HCEC 1CT (cell line): ENCODE measurements at regions not wholly inside any gene's neighbourhood (a gene's known extent, or its start where the extent isn't known, plus 50 kb on each side); places are given as distances from the start of the nearest gene placed in this dataset.

ENCODE experiments used
- DNase-seq: peaks from one replicate; pipeline ENCODE4 v3.0.0-alpha.2; 2017

DNA sequence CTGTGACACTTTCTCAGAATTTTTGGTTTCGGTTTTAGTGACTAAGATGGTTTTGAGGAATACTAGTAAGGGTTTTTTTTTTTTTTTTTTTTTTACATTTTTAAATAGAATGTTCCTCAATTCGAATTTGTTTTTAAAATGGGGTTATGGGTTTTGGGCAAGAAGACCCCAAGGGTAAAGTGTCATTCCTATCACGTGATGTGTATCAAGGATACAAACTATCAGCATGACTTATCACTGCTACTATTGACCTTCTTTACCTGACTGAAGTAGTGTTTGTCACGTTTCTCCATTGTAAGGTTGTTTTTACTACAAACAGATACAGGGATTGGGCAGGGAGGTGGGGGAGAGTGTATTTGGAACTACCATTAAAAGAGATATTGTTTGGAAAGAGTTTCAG, 781.1 kb upstream of the ADGRL4 start:
- no peak for DNase-seq

DNA sequence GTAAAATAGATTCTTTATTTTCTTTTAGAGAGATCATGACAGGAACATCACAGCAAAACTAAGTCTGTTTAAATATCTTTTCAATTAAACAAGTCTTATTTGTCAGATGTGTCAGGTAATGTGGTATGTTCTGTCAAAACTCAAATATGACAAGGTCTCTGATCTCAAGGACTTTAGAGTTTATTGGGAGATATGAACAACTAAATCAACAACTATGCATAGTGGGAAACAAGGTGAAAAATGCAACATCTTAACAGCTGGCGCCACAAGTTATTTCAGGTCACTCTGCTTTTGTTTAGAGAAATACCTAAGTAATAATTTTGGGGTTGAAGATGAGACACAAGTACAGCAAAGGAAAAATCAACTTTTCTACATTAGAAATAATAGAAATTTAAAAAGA, 779.4 kb upstream of the ADGRL4 start:
- no peak for DNase-seq

DNA sequence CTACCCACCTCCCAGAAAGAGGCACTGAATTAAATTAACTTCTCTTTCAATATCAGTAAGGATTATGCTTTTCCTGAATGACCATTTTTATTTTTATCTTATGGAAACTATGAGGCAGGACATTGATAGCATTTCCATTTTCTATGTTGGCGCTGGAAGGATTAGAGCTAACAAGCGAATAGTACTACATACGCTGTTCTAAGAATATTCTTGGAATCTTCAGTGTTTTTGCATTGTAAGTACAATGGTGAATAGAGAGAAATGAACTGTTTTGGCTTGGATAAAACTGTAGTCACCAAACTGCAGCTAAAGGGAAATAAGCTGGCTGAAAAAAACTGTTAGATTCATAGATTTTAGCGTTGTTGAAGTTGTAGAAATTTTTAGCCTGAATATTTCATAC, 779.0 kb upstream of the ADGRL4 start:
- no peak for DNase-seq

DNA sequence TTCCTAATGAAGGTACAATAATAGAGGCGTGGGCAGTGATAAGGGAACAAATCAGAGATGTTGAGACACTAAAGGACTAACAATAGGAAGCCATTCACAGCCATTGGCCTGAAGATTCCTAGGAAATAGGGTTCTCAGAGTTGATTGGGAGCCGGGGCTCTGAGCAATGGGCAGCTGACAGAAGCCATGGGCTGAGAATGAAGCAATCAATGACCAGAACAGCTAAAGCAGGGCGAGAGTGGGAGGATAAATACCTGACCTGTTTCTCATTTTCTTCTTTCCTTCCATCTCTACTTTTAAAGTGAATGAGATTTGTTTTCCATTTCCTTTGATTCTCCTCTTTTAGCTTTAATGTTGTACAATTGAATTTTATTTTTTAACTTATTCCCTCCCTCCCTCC, 774.7 kb upstream of the ADGRL4 start:
- DNase-seq = no peak

DNA sequence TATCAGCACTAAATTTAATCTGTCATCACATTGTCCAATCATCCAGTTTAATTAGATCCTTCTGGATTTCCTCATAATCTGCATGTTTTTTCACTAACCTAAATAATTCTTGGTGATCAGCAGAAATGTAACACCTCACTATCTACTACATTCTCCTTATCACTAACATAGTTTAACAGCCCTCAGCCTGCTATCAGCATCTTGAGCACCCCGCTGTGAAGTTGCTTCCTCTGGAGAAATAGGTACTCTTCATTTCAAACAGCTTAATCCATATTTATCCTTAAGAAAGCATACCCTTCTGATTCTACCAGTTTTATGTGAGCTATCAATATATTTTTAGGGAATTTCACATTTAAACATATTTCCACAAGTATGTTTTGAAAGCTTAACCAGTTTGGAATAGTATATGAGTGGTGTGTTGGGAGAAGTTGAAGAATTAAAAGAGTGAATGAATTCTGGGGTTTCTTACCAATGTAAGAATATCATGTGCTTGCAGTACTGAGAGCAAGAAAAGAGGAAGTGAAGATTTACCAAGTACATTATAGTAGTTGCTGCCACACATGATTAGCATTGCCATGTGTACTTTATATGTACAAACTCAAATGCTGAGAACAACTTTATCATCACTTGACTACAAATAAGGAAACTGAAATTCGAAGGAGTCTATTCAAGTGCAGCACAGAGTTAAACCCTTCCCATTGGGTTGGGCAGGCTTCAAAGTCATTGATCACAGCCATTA, 771.1 kb upstream of the ADGRL4 start:
- no peak for DNase-seq

DNA sequence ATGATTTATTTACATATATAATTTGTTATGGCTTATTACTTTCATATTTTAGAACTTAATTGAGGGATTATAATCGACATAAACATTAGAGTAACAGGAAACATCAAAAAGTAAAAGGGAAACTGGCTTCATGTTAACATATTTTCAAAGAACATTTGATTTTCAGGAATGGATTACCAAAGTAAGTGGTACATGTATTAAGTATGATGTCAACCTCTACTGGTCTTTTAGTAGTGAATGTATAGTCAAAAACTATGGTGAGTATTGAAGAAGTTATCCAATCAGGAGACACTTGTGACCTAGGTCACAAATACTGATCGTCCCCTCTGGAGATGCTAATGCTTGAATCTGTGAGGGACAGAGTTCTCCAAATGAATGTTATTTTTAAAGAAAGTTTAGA, 768.9 kb upstream of the ADGRL4 start:
- DNase-seq = no peak

DNA sequence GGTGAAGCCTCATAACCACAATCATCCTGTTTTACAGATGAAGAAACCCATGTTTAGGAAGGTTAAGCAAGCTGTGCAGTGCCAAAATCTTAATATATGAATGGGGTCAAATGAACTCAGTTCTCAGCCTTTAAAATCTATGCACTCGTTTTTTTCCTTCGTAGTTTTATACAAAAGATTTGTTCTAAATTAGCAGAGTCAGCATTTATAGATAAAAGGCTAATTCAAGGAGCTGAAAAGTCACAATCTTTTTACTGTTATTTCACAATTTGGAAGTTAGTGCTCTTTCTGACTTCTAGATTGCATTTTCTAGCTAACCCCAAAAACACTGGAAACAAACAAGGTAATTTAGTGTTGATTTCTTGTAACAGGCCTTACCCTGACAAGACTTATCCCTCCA, 766.9 kb upstream of the ADGRL4 start:
- no peak for DNase-seq

DNA sequence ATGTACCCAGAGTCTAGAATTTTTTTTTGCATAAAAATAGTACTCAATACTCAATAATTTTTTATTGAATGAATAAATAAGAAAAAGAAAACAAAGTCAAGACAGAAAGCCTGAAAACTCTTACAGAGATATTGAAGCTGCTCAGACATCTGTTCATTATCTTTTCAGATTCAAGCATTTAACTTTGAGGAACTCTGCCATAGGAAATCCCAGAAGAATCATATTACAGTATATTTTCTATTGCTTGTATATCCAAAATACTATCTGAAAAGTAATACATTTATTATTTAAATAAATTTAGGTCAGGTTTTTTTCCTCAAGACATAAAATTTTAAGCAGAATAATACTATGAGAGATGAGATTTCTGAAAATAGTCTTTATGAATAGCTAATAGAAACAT, 755.9 kb upstream of the ADGRL4 start:
- DNase-seq = no peak

DNA sequence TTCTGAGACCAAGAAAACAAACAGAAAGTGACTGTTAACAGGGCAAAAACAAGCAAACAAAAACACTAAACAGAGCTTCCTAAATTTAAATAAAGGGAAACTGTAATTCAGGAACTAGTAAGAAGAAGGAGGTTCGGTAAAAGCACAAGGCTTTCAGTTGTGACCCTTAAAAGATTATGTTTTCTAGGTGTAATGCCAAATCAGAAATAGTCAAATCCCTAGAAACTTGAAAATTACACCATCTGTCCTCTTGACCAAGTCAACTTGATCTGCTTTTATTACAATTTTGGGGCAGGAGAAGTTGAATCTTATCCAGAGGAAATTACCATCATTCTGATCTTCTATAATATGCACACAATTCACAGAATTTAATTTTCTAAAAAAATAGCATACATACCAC, 754.0 kb upstream of the ADGRL4 start:
- DNase-seq = no peak

DNA sequence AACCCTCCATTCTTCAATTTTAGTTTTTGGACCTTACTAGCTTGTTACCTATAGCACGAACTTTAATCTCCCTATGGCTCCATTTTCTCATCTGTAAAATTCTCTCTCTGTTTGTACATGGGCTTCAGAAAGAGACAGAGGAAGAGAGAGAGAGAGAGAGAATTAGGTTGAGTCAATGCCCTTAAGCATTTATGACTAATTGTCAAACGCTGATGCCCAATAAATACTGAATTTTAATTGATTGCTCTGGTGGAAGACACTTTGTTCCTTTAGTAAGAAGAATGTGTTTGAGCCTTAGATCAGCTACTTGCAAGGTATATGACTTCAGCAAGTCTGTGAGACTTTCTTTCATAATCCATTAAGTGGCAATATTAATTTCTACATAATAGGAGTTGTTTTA, 743.1 kb upstream of the ADGRL4 start:
- DNase-seq = no peak

DNA sequence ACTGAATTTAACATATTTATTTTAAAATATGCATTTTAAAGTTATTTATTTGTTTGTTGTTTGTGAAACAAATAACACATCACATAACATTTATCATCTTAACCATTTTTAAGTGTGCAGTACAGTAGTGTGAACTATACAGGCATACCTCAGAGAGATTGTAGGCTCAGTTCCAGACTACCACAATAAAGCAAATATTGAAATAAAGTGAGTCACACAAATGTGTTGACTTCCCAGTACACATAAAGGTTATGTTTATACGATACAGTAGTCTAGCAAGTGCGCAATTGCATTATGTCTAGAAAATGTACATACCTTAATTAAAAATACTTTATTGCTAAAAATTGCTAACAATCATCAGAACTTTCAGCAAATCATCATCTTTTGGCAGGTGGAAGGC, 739.4 kb upstream of the ADGRL4 start:
- DNase-seq = no peak

DNA sequence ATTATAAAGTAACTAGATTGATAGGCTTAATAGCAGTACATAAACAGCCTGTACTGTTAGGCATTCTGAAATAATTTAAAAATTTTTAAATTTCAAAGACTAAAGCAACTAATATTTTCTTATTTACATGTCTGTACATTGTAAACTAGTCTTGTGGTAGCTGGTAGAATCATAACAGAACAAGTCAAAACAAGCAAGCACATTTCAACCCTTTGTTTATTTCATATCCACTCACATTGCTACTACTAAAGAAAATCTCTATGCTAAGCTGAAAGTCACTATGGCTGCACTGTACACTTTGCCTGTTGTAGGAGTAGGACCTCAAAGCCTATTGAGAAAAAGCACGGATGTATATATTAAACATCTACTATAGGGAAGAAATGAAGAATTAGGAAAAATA, 738.2 kb upstream of the ADGRL4 start:
- DNase-seq = no peak

DNA sequence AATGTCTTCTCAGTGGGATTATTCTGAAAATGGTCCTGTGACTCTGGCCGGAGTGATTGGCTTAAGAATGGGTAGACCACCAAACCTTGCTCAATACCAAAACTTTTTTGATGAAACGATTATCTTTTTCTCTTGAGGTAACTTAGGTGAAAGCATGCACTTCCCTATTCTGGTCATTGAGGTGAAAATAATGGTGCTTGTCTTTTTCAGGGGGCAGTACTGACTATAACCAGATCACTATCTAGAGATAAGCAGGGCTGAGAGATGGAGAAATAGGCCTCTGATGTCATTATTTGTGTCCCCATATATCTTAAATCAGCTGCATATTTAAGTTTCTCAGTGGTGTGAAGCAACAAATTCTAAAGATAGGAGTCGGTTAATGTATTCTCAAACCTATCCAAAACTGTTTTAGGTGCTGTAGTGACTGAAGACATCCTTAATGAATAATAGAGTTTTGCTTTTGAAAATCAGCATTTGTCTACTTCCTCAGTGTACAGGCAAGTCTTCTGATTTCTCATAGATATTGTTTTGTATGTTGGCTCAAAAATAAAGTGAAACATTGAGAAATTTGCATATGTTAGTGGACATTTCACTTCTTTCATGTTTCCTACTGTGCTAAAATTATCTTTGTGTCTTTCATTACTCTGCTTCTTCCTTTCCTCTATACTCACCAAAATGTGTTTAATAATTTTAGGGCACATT, 735.3 kb upstream of the ADGRL4 start:
- no peak for DNase-seq

DNA sequence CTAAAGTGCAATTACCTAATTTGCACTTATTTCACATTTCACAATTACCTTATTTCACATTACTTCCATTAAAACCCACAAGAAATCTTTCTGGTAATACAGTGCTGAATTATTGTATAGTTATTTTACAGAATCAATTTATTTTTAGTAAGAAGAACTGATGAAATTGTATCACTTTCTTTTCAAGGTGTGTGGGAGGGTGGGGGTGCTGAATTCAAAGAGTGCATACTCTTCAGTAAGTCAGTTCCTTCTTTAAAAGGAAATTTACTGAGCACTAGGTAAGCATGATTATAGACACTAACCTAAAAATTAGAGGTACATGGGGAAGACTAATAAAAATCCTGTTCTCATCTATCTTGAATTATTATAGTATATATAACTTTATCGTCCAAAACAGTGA, 731.6 kb upstream of the ADGRL4 start:
- DNase-seq = no peak

DNA sequence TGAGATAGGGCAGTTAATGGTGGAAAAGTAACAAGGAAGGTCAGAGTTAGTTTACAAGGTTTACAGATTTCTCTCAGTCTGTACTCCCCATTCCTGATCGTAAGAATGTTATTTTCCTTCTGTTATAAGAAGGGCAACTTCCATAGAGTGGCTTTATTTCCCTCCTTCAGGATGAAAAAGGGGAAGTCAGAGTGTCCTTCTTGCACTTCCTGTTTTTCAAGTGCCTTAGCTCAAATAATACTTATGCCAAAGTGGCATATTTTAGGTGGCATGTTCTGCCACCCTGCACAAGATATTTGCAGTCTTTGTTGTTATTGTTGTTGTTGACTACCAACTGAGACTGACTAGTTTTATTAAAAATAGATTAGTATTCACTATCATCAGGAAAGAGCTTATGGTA, 730.7 kb upstream of the ADGRL4 start:
- no peak for DNase-seq

DNA sequence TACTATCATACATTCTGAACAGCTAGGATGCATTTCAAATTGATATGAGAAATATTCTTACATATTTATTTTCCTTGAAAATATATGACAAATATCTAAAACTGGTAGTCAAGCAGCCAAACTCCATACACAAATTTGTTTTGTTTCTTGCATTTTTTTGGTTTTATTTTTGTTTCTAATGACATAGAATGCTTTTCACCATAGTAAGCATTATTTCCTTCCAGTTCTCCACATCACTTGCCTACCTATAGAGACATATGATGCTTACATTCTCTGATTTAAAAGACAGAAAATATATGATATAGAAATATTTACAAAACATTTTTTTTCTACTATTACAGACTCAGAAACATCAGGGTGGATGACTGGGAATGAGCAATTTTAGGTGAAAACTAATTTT, 726.4 kb upstream of the ADGRL4 start:
- DNase-seq = no peak

DNA sequence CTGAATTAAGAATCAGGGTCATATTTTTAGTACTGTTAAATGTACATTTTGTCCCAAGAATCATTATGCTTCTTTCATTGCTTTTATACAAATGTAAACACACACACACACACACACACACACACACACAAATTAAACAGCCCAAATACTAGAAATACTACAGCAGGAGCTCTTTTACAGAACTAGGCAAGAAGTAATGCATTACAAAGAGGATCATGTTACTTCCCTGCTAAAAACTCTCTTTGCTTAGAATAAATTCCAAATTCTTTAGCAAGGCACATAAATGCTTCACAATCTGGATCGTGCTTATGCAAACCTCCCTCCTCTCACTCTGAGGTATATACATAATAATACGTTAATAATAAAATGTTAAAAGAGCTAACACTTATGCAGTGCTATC, 720.4 kb upstream of the ADGRL4 start:
- DNase-seq = no peak

DNA sequence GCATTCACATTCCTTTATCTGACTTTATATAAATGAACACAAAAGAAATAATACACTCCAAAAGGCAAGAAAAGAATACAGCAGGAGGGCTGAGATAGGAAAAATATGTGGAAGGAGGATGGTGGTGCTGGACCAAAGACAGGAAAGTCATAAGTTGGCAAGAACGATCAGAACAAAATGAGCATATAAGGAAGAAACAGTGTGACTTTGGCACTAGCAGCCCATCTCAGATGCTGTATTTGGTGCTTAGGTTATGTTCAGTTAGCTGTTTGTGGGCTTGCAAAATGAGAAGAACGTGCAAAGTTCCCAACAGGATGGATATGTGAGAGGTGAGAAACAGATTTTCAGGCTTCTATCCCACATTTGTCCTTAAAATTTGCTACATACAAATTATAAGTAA, 719.8 kb upstream of the ADGRL4 start:
- DNase-seq = no peak

DNA sequence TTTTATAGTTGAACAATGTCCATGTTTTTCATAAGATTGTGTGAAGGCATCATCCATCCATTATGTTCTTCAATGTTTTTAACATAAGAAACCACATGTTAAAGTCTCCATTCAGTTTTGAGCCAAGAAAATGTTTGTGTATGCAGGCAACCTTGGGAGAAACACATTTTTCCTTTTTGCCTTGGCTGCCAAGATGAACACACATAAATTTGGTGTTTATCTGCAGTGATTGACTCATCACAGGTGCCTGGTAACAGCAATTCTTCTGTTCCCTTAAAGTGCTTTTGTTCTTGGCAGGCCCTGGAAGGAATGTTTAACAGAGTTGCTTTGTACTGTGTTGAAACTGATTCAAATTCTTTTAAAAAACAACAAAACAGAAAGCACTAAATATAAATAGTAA, 709.9 kb upstream of the ADGRL4 start:
- DNase-seq = no peak

DNA sequence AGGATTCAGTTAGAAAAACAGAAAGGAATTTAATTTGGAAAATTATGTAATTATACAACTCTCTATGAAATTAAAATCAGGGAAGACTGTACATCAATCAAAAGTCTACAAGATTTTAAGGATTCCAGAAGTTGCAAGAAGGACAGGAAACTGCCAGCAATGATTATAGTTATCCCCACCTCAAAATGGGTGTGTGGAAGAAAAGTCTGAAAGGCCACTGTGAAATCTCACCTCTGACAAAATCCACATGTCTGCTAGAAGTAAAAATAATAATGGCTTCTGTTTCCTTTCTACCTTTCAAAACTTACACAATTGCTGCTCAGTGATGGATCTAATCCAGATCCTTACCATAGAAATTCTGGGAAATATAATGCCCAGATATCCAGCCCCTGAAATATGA, 708.1 kb upstream of the ADGRL4 start:
- DNase-seq = no peak

DNA sequence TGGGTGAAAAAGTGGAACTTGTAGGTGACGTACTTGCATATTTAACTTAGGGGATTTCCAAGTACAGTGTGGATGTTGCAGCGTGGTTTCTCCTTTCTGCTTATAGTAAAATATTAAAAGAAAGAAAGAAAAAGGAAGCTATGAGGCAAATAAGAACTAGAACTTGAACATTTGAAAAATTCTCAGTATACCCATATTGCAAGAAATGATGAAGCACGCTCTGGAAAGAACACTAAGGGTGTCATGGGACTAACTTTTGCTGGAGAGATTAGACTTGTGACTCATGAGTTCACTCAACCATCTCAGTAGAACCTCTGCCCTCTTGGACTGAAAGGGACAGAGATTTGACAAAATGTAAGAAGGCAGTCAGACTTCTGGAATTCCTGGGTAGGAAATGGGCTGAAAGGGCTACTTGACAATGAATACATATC, 704.5 kb upstream of the ADGRL4 start:
- peak; percentile 17 for DNase-seq

DNA sequence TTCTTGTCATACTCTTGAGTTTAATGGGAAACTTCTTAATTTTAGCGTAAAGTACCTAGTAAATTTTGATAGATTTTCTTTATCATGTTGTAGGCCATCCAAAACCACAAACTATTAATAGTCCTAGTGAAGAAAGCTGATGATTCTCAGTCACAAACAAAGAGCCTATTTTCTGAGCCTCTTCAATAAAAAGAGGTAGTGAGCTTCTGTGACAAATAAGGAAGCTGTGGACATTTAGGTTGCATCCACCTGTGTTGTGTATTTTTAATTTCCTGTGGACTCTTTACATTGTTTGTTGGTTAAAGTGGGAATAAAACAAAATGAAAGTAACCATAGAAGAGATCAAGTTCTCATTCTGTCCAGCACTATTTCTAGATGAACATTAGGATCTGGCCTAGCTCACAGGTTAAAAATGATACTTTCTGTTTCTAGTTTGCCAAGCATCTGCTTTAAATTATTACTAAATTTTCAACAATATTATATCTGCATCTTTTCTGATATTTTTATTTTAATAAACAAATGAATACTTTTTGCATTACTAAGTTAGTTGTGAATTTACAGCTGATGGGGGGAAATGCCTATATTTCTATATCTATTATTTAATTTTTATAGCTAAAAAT, 702.2 kb upstream of the ADGRL4 start:
- DNase-seq = no peak

DNA sequence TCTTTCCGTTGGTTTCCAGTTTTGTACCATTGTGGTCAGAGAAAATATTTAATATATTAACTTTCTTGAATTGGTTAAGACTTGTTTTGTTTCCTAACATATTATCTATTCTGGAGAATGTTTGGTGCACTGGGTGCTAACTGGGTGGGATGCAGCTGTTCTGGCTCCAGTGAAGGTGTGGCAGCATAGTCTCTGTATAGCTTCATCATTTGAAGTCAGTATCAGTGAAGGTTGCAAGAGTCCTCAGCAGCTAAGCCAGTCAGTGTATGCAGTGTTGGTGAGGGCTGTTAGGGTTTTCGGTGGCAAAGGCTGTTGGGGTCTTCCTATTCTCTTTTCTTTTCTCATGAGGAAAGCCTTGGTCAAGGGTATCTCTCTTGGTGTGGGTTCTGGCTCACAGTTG, 698.7 kb upstream of the ADGRL4 start:
- no peak for DNase-seq

DNA sequence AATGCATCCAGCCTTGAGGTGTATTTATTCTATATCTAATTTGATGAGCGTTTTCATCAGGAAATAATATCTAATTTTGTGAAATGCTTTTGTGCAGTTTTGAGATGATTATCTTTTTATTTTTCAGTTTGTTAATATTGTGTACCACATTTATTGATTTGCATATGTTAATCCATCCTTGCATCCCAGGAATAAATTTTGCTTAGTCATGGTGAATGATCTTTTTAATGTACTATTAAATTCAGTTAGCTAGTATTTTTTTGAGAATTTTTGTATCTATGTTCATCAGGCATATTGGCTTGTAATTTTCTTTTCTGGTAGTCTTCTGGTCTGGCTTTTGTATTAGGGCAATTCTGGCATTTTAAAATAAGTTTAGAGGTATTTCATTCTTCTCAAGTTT, 697.5 kb upstream of the ADGRL4 start:
- no peak for DNase-seq
